ENCODE measurements at regions not wholly inside any gene's neighbourhood (a gene's known extent, or its start where the extent isn't known, plus 50 kb on each side); places are given as distances from the start of the nearest gene placed in this dataset.

DNA sequence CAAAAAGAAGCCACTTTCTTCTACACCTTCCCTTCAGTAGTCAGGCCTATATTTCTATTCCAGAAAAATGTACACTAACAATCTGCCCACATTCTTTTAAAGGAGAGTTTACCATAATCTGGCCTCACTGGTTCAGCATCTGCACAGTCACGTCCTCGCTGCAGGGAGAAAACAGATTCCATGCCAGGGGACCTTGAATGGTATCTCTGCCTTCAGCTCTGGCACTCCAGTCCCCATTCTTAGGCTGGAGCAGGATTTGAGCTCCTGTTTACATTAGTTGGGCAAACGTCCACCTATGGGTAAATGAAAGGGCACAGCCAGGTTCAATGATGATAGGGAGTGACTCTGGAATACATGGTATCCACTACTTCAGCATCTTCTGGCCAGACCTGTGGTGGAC, 371.0 kb upstream of the MTPN start:
- ATAC-seq (no peak), DNase-seq (ENCODE audit: low read depth in 1 of 2, low spot score in 1 of 2) (no peak), FAIRE-seq (no peak)
- CTCF ChIA-PET = no interaction called here
- H3K4me3 ChIP-seq = no peak overlapping the region
- H3K4me2 ChIP-seq = no peak overlapping the region
- TF ChIP-seq, protein P1, sequence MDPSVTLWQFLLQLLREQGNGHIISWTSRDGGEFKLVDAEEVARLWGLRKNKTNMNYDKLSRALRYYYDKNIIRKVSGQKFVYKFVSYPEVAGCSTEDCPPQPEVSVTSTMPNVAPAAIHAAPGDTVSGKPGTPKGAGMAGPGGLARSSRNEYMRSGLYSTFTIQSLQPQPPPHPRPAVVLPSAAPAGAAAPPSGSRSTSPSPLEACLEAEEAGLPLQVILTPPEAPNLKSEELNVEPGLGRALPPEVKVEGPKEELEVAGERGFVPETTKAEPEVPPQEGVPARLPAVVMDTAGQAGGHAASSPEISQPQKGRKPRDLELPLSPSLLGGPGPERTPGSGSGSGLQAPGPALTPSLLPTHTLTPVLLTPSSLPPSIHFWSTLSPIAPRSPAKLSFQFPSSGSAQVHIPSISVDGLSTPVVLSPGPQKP (IDR thresholded peaks at IDR 0.05; ENCODE audit: low read depth, low read length) = no peak
- TF ChIP-seq HEYL (CRISPR knock-in tag; IDR thresholded peaks at IDR 0.05) (no peak), KDM1A (IDR thresholded peaks at IDR 0.05; ENCODE audit: low read depth) (no peak), RFX5 (IDR thresholded peaks at IDR 0.05) (no peak), FOSB (CRISPR knock-in tag; IDR thresholded peaks at IDR 0.05) (no peak), ZC3H11A (IDR thresholded peaks at IDR 0.05) (no peak), TP53 (CRISPR knock-in tag; IDR thresholded peaks at IDR 0.05) (no peak), KDM5A (IDR thresholded peaks at IDR 0.05) (no peak), JUN (IDR thresholded peaks at IDR 0.05) (no peak), HDAC2 (IDR thresholded peaks at IDR 0.05) (no peak), NFE2L2 (conservative IDR thresholded peaks at IDR 0.05; ENCODE audit: low read length) (no peak), MAFK (IDR thresholded peaks at IDR 0.05; ENCODE audit: partially characterized antibody) (no peak), NR3C1 (IDR thresholded peaks at IDR 0.05) (no peak), PHF8 (IDR thresholded peaks at IDR 0.05; ENCODE audit: borderline replicate concordance, low read depth) (no peak), ESRRA (IDR thresholded peaks at IDR 0.05; ENCODE audit: borderline replicate concordance, low read length) (no peak)
- TF ChIP-seq, protein P2, sequence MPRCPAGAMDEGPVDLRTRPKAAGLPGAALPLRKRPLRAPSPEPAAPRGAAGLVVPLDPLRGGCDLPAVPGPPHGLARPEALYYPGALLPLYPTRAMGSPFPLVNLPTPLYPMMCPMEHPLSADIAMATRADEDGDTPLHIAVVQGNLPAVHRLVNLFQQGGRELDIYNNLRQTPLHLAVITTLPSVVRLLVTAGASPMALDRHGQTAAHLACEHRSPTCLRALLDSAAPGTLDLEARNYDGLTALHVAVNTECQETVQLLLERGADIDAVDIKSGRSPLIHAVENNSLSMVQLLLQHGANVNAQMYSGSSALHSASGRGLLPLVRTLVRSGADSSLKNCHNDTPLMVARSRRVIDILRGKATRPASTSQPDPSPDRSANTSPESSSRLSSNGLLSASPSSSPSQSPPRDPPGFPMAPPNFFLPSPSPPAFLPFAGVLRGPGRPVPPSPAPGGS (IDR thresholded peaks at IDR 0.05) = no peak
- TF ChIP-seq, protein P3, sequence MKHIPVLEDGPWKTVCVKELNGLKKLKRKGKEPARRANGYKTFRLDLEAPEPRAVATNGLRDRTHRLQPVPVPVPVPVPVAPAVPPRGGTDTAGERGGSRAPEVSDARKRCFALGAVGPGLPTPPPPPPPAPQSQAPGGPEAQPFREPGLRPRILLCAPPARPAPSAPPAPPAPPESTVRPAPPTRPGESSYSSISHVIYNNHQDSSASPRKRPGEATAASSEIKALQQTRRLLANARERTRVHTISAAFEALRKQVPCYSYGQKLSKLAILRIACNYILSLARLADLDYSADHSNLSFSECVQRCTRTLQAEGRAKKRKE (CRISPR knock-in tag; IDR thresholded peaks at IDR 0.05; ENCODE audit: low read depth) = no peak
- TF ChIP-seq, protein P4, sequence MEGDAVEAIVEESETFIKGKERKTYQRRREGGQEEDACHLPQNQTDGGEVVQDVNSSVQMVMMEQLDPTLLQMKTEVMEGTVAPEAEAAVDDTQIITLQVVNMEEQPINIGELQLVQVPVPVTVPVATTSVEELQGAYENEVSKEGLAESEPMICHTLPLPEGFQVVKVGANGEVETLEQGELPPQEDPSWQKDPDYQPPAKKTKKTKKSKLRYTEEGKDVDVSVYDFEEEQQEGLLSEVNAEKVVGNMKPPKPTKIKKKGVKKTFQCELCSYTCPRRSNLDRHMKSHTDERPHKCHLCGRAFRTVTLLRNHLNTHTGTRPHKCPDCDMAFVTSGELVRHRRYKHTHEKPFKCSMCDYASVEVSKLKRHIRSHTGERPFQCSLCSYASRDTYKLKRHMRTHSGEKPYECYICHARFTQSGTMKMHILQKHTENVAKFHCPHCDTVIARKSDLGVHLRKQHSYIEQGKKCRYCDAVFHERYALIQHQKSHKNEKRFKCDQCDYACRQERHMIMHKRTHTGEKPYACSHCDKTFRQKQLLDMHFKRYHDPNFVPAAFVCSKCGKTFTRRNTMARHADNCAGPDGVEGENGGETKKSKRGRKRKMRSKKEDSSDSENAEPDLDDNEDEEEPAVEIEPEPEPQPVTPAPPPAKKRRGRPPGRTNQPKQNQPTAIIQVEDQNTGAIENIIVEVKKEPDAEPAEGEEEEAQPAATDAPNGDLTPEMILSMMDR (IDR thresholded peaks at IDR 0.05) = no peak
- TF ChIP-seq, protein P5, sequence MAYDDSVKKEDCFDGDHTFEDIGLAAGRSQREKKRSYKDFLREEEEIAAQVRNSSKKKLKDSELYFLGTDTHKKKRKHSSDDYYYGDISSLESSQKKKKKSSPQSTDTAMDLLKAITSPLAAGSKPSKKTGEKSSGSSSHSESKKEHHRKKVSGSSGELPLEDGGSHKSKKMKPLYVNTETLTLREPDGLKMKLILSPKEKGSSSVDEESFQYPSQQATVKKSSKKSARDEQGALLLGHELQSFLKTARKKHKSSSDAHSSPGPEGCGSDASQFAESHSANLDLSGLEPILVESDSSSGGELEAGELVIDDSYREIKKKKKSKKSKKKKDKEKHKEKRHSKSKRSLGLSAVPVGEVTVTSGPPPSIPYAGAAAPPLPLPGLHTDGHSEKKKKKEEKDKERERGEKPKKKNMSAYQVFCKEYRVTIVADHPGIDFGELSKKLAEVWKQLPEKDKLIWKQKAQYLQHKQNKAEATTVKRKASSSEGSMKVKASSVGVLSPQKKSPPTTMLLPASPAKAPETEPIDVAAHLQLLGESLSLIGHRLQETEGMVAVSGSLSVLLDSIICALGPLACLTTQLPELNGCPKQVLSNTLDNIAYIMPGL (CRISPR knock-in tag; IDR thresholded peaks at IDR 0.05; ENCODE audit: borderline replicate concordance) = no peak
- H3K27ac ChIP-seq = no peak overlapping the region
- H3K4me1 ChIP-seq = no peaks in the 10 kb centered on the region
- WGBS (ENCODE audit: missing lambda C conversion rate) = 0% methylated on average over 3 of the region's 3 CpGs
- POLR2A ChIA-PET = no interaction called here
- no peaks in the 10 kb centered on the region for H3K9me3 ChIP-seq

DNA sequence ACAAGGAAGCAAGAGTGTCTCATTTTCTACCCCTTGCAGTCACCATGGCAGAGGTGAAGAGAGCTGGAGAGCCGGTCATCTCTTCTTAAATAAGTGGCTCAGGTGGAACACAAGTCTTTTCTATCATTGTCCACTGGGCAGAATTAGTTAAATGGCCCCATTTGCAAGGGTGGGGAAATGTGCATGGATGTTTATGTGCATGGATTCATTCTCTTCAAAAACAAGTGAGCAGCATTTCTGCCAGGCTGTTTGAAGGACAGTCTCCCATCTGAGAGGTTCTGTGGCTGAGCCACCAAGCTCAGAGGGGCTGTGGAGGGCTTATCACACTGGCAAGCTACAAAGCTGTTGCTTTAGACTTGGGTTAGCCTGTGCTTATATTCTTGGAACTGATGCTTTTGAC, 370.3 kb upstream of the MTPN start:
- Histone ChIP-seq H3K4me3 (no peak overlapping the region), H3K4me2 (no peak overlapping the region), H3K27ac (no peak overlapping the region), H3K9me3 (no peaks in the 10 kb centered on the region), H3K4me1 (no peaks in the 10 kb centered on the region)
- DNase-seq (ENCODE audit: low read depth in 1 of 2, low spot score in 1 of 2) (no peak), ATAC-seq (no peak), FAIRE-seq (no peak)
- ChIA-PET POLR2A (no interaction called here), CTCF (interaction anchor here (1.1 kb wide), 1 partner anchor 11 kb away, joined by 3 read pairs; no protein-coding TSS in a partner anchor)
- 0% methylated on average over 1 of the region's 1 CpG for WGBS (ENCODE audit: missing lambda C conversion rate)
- TF ChIP-seq ZNF302 (CRISPR knock-in tag; IDR thresholded peaks at IDR 0.05) = no peak
- TF ChIP-seq, protein P4 (IDR thresholded peaks at IDR 0.05) = no peak
